HS-5 (cell line): ENCODE measurements at regions not wholly inside any gene's neighbourhood (a gene's known extent, or its start where the extent isn't known, plus 50 kb on each side); places are given as distances from the start of the nearest gene placed in this dataset.

Experiments used
- DNase-seq: peaks from one replicate; pipeline ENCODE4 v3.0.0-alpha.2; 2012; ENCODE audit warnings: low read depth

- no peak for DNase-seq
These were observed 220.9 kb upstream of the CDC14C start for GRCh38 chr7:48703466-48703865.

GRCh38 chr7:48708122-48708521 lies 216.2 kb upstream of the CDC14C start:
- DNase-seq = no peak

- no peak for DNase-seq
These were observed 215.7 kb upstream of the CDC14C start for GRCh38 chr7:48708635-48709034.

- DNase-seq = no peak
These were observed 213.4 kb upstream of the CDC14C start for GRCh38 chr7:48710995-48711394.

- DNase-seq = peak; percentile 2
These were observed 205.5 kb upstream of the CDC14C start for GRCh38 chr7:48718731-48719378.

- DNase-seq = no peak
These were observed 195.5 kb upstream of the CDC14C start for GRCh38 chr7:48728799-48729198.

- DNase-seq = no peak
These were observed 189.5 kb upstream of the CDC14C start for GRCh38 chr7:48734695-48735406.

- DNase-seq = no peak
These were observed 182.8 kb upstream of the CDC14C start for GRCh38 chr7:48741545-48741944.

- no peak for DNase-seq
These were observed 182.1 kb upstream of the CDC14C start for GRCh38 chr7:48742079-48742798.

GRCh38 chr7:48748081-48748833 lies 176.1 kb upstream of the CDC14C start:
- no peak for DNase-seq

GRCh38 chr7:48755061-48755555 lies 169.2 kb upstream of the CDC14C start:
- DNase-seq = peak; percentile 6

- DNase-seq = no peak
These were observed 164.8 kb upstream of the CDC14C start for GRCh38 chr7:48759431-48760080.

GRCh38 chr7:48760528-48761265 lies 163.7 kb upstream of the CDC14C start:
- peak; percentile 3 for DNase-seq

- DNase-seq = no peak
These were observed 143.5 kb upstream of the CDC14C start for GRCh38 chr7:48780862-48781261.

- peak; percentile 9 for DNase-seq
These were observed 142.6 kb upstream of the CDC14C start for GRCh38 chr7:48781752-48782151.

GRCh38 chr7:48782511-48782910 lies 141.8 kb upstream of the CDC14C start:
- DNase-seq = no peak

GRCh38 chr7:48786951-48787350 lies 137.4 kb upstream of the CDC14C start:
- no peak for DNase-seq

GRCh38 chr7:48803250-48803649 lies 121.1 kb upstream of the CDC14C start:
- no peak for DNase-seq

GRCh38 chr7:48806731-48807130 lies 117.6 kb upstream of the CDC14C start:
- DNase-seq = no peak

- no peak for DNase-seq
These were observed 113.3 kb upstream of the CDC14C start for GRCh38 chr7:48811071-48811470.

- DNase-seq = no peak
These were observed 110.9 kb upstream of the CDC14C start for GRCh38 chr7:48813472-48813871.
